ENCODE measurements at regions not wholly inside any gene's neighbourhood (a gene's known extent, or its start where the extent isn't known, plus 50 kb on each side); places are given as distances from the start of the nearest gene placed in this dataset.

- TF ChIP-seq CTCF (IDR thresholded peaks at IDR 0.05): no peak
- no peak for TF ChIP-seq POLR2A (IDR thresholded peaks at IDR 0.05)
These were observed 52.3 kb upstream of the WAC start for GRCh38 chr10:28480628-28480965.

All from ovary (tissue), 3 donors.